ENCODE measurements at regions not wholly inside any gene's neighbourhood (a gene's known extent, or its start where the extent isn't known, plus 50 kb on each side); places are given as distances from the start of the nearest gene placed in this dataset.

- no peak for DNase-seq (ENCODE audit: low read depth in 2 of 2)
These were observed 73.7 kb downstream of the MINAR2 start for GRCh38 chr5:129821477-129822131.

GRCh38 chr5:129830288-129830687 lies 74.0 kb upstream of the CHSY3 start:
- no peak for DNase-seq (ENCODE audit: low read depth in 2 of 2)

GRCh38 chr5:129836321-129836720 lies 67.9 kb upstream of the CHSY3 start:
- DNase-seq (ENCODE audit: low read depth in 2 of 2): no peak

GRCh38 chr5:129844764-129845163 lies 59.5 kb upstream of the CHSY3 start:
- no peak for DNase-seq (ENCODE audit: low read depth in 2 of 2)

- DNase-seq (ENCODE audit: low read depth in 2 of 2): peak; percentile 72 to 81
These were observed 51.4 kb upstream of the CHSY3 start for GRCh38 chr5:129852747-129853352.

- peak in 1 of 2 donors; percentile 1 for DNase-seq (ENCODE audit: low read depth in 2 of 2)
These were observed 50.7 kb upstream of the CHSY3 start for GRCh38 chr5:129853588-129853987.
